ENCODE measurements at regions not wholly inside any gene's neighbourhood (a gene's known extent, or its start where the extent isn't known, plus 50 kb on each side); places are given as distances from the start of the nearest gene placed in this dataset.

DNA sequence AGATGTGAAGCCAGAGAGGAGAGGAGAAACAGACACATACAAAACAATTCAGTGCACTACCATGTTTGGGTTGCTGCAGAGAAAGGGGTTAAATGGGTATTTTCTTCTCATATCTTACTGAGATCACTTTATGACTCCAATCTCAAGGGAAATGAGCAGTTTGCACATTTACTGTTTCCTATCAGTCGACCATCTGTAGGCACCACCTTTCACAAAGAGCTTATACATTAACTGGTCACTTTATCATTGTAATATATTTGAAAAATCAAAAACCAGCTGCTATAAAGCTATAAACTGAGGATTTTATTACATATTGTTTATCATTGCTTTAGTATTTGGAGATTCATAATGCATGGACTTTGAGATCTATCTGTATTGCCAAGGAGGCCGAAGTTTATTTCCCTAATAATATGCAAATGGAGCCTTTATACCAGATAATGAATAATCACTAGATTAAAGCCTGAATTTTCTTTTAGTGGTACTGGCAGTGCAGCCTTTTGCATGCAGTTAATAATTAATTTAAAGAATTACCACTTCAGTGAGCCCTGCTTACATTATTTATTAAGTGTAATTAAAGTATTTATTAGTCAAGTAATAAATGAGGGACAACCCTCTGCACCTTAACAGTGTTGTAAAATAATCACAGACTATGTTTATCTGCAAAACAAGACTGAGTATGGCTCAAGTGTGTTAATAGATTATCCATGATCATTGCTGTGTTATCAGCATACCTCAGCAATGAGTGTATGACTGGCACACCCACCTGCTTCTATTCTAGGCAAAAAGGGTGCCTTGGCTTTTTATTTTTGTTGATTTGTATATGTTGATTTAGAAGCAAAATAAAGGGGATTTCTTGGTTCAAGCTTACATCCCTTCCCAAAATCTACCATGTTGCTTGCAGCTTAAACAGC, 167.7 kb upstream of the SLC14A2 start:
- DNase-seq = no peak

DNA sequence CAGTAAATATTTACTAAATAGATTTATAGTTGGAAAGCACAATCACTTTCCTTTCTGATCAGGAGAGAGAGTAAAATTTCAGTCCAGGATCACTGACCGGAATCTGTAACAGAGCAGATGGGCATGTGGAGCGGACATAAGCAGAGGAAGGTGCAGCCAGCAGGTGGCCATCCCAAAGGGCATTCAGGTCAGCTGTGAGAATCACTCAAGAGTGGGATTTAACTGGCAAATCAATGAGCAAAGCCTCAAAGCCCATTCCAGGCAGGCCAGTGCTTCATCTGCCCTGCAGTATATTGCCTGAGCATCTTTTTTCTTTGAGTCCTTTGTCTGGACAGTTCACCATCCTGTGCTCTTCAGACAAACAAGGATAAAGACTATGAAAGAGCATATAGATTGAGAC, 166.4 kb upstream of the SLC14A2 start:
- peak; percentile 55 for DNase-seq

DNA sequence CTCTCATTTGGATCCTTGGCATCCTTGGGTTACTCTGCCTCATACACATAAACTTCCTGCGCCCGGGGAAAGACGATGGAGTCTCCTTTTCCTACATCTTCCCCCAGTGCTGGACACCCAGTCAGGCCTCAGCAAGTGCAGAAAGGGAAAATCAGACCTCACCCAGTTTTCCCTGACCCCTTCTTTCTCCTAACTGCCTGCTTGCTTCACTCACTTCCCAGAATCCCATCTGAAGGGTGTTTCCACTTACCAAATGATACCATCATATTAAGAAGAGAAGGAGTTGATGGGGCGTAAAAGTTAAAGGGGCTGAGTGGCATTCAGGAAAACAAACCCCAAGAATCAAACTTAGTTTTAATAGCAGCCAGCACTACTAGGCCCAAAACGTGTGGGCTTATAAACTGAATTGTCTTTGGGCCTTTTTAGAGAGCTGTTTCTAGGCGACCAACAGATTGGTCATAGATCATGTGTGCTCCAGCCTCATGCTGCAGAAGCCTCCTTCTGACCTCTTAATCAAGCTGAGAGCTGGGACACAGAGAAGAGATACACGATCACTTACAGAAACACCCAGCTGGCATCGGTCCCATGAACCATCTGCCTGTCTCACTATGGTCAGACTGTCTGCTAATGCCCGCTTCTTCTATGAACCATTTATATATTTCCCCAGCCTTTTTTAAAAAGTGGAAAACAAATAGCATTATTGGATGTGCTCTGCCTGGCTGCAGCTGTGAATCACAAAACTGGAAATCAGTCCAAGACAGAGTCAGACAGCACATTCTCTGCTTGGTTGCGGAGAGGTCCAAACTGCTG, 165.7 kb upstream of the SLC14A2 start:
- DNase-seq = peak; percentile 62

GRCh38 chr18:45456090-45457021, 158.9 kb upstream of the SLC14A2 start:
- DNase-seq = peak; percentile 40

- no peak for DNase-seq
Observed at GRCh38 chr18:45458033-45458432, 157.2 kb upstream of the SLC14A2 start.

DNA sequence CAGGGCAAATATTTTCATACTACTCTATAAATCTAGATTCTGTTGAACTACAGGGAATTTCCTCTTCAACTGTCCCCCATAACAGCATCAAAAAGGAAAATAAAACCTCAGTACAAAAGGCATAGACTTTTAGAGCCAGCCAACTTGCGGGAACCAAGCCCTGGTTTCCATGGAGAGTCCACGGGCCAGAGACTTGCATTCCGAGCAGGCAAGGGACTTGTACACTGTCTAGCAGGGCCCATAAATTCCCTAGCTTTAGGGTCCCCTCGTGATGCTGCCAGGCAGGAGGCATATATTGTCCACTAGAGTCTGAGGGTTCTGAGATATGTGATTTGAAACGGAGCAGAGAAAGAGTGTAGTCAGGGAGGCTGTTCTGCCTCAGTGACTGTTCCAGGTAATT, 153.1 kb upstream of the SLC14A2 start:
- no peak for DNase-seq

DNA sequence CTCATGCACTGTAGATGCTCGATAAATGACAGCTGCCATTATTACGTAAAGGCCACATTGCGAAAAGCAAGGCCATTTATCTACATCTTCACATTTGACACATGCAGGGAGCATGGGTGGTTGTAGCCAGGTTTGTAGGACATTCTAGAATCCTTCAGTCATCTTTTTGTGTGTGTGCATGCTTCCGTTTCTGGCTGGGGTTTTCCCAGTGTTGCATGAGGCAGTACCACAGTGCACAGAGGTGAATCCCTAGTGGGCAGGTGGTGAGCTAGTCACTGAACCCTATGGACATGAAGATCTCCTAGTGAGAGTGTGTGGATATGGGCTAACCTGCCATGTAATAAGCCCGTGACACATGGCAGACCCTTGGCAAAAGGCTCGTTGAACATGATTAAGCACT, 151.8 kb upstream of the SLC14A2 start:
- DNase-seq = no peak

DNA sequence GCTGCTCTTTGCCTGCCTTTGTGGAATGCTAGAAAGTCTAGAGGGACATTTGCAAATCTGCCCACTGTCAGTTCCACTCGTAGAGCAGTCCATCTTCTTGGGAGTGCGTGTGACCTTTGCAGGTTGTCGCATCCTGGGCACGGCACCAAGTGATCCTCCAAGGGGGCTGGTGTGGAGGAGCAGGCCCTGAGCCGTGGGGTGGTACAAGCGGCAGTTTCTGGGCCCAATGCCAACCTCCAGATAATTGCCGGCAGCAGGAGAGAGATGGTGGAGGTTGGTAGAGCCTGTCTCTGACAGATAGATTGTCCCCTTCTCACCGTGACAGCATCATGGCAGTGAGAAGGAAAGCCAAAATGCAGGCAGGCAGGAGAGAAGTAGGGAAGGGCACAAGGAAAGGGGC, 150.7 kb upstream of the SLC14A2 start:
- DNase-seq = no peak

- no peak for DNase-seq
Observed at GRCh38 chr18:45467293-45467692, 148.0 kb upstream of the SLC14A2 start.

GRCh38 chr18:45467945-45468344, 147.3 kb upstream of the SLC14A2 start:
- DNase-seq = no peak

DNA sequence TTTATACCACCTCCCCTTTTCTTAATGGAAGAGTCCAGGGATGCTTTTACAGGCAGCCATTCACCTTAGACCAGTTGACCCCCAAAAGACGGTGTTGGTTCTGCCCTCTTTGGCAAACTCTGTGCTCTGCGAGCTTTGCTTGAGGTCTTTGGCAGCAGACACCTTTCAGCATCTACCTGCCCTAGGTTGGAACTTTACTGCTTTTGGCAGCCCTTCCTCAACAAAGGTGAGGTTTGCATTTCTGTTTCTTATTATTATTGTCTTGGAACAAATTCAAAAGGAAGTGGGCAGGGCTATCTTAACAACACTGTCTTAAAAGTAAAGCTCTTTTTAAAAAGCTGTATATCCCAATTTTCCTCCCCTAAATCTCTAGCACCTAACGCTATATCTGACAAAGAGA, 136.4 kb upstream of the SLC14A2 start:
- no peak for DNase-seq

DNA sequence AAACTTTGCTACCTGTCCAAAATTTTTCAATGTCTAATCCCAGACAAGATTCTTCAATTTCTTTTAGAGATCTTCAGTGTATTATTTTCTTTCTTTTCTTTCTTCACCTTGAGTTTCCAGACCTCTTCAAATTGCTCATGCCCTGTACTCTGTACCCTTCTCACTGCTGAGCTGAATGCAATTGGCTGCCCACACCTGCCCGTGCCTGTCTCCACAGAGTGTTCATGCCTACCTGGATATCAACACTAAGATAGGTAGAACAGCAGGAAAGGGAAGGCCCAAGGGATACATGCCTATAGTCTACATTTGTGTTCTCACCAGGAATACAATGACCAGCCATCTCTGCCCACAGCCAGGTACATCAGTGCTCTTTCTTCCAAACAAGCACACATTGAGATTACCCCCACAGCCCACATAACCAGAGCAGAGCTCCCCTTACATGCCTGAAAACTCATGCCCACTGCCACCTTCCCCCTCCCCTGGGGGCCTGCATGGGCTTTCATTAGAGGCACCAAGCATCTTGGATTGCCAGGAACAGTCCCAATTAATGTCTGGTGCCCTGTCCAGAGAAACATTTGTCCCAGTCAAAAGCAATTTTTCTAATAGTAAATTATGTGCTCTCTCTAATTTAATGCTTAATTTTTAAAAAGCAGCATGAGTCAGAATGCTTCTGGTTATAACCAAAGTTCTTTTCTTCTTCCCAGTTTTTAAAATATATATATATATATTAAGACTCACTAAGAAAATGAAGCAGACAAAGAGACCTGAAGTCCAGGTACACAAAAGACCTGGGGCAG, 134.9 kb upstream of the SLC14A2 start:
- DNase-seq = no peak

DNA sequence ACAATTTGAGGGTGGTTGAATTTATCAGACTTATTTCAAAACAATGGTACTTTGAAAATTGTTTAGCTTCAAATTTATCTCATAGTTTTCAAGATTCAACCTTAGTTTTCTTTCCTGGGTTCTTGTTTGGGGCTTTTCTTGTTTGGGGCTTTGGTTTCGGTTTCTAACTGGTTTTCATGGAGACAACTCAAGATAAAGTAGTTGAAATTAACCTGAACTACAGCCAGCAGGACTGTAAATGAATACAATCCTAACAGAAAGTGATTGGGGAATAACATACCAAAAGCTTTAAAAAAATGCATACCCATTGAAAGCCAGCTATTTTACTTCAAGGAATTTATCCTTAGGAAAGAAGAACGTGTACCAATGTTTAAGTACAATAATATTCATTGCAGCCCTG, 133.5 kb upstream of the SLC14A2 start:
- DNase-seq = no peak

- no peak for DNase-seq
Observed at GRCh38 chr18:45482286-45482685, 133.0 kb upstream of the SLC14A2 start.

- DNase-seq = no peak
Observed at GRCh38 chr18:45487581-45487980, 127.7 kb upstream of the SLC14A2 start.

DNA sequence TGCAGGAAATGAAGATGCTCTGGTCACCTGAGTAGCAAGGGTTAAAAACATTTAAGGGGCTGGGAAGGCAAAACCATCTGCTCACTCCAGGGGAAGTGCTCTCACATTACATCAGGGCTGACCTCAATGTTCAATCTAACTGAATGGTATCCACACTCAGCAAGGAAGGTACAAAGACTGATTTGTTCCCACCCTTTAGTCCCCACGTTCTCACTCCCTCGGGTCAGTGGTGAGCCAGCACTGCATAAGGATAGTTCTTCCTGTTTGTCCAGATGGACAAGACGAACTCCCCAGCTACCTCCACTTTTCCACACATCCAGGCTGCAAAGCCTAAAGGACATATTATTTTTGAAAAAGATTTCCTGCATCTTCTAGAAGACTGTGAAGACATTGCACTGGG, 126.6 kb upstream of the SLC14A2 start:
- DNase-seq = no peak

DNA sequence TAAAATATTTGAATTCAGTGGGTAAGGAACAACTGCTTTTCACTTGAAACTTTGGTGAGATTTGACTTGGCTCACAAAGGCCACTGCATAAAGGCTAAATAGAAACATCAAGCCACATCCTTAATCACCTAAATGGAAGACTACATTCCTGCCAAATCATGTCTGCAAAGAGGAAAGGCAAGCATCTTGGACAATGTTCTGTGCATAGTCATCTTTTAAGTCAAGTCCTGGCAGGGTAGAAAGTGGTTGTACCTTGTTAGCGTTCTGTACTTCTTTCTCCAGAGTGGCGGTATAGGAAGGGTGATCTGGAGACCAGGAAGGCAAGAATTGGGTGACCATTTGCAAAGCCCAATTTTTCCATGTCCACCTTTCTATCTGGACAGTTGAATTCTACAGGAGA, 121.4 kb upstream of the SLC14A2 start:
- no peak for DNase-seq

- no peak for DNase-seq
Observed at GRCh38 chr18:45494811-45495210, 120.5 kb upstream of the SLC14A2 start.

- no peak for DNase-seq
Observed at GRCh38 chr18:45496741-45497140, 118.5 kb upstream of the SLC14A2 start.

GRCh38 chr18:45497595-45498286, 117.5 kb upstream of the SLC14A2 start:
- no peak for DNase-seq

DNA sequence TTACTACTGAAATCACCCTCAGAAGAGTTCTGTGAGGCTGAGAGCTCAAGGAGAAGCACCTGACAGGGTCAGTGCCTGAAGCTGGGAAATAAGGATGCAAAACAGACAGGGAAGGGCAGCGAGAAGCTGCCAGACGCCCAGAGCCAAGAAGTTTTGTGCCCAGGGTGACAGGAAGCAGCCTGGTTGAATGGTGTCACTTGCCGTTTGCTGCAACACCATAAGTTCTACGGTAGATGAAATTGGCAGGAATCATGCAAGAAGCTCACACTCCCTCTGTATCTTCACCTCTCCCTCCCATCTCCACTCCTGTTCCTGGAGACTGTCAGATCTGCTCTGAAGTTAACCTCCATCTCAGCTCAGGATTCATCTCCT, 117.0 kb upstream of the SLC14A2 start:
- no peak for DNase-seq

DNA sequence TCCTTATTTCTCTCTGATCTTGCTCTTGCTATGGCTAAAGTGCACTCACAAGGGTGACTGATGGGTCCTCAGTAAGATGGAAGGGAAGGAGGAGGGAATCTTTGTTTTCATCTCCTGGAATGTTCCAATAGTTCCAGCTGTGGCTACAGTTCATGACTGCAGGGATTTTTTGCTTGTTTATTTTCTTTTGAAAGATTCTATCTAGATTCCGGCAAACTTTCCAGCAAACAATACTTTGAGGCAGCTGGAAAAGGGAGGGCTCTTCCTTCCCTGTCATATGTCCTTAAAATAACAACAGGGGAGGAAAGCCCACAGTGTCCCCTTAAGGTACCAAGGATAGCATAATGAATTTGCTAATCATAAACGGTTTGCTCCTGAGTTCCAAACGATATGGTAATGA, 111.3 kb upstream of the SLC14A2 start:
- no peak for DNase-seq

Measured in retina (tissue), 1 donor.